ENCODE measurements at regions not wholly inside any gene's neighbourhood (a gene's known extent, or its start where the extent isn't known, plus 50 kb on each side); places are given as distances from the start of the nearest gene placed in this dataset.

DNA sequence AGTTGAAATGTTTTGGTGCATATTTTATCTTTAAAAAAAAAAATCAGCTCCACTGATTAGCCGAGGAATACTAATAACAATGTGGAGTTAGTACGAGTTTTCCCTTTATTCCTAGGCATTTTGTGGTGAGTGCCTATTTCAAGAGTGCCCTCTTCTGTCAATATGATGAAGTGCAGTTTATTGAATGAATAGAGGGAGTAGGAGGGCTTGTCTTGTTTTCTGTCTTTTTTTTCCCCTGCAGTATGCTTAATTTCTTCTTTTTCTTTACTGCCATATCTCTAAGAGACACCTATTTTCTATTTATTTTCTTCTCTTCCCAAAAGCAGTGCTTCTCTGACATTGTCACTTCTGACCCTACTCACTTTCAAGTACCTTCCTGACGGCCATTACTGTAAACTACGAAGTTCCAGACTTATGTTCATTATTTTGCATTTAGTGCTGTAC is 169.6 kb upstream of the PITX1 start:
- TF ChIP-seq EZH2 (IDR thresholded peaks at IDR 0.05; ENCODE audit: low read length) (no peak), CTCF (optimal IDR thresholded peaks at IDR 0.05 in 1 of 3, IDR thresholded peaks at IDR 0.05 in 1 of 3, conservative IDR thresholded peaks at IDR 0.05 in 1 of 3; ENCODE audit: extremely low read depth in 1 of 3, insufficient read depth in 2 of 3, low read length in 3 of 3) (peak in 1 of 3 experiments; percentile 36)
